ENCODE measurements at regions not wholly inside any gene's neighbourhood (a gene's known extent, or its start where the extent isn't known, plus 50 kb on each side); places are given as distances from the start of the nearest gene placed in this dataset.

- no peak for TF ChIP-seq CTCF (IDR thresholded peaks at IDR 0.05)
These were observed 432.5 kb downstream of the LRRC70 start for GRCh38 chr5:63011158-63011557.

- no peak for TF ChIP-seq CTCF (IDR thresholded peaks at IDR 0.05)
These were observed 429.6 kb downstream of the LRRC70 start for GRCh38 chr5:63008195-63008594.

- no peak for TF ChIP-seq CTCF (IDR thresholded peaks at IDR 0.05)
These were observed 407.1 kb downstream of the LRRC70 start for GRCh38 chr5:62985749-62986148.

DNA sequence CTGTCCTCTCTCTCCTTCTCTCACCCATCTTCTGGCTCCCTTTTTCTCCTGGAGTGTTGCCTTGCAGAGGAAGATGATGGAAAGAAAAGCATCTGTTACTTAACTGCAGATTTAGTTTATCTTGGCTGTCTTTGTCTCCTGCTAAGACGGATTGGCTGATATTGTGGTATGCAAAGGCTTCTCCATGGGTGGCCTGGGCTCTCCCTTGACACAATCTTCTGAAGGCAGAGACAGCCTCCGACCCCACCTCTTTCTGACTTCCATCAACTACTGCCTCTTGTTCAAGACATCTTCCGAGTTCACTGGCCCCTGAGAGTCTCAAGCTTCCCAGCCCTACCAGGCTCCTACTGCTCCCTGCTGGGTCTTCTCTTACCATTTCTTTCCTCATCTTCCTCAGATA is 403.7 kb downstream of the LRRC70 start:
- TF ChIP-seq CTCF (IDR thresholded peaks at IDR 0.05), result no peak

- TF ChIP-seq CTCF (IDR thresholded peaks at IDR 0.05), result no peak
These were observed 402.3 kb downstream of the LRRC70 start for GRCh38 chr5:62980884-62981283.

- no peak for TF ChIP-seq CTCF (IDR thresholded peaks at IDR 0.05)
These were observed 400.9 kb downstream of the LRRC70 start for GRCh38 chr5:62979472-62979871.

DNA sequence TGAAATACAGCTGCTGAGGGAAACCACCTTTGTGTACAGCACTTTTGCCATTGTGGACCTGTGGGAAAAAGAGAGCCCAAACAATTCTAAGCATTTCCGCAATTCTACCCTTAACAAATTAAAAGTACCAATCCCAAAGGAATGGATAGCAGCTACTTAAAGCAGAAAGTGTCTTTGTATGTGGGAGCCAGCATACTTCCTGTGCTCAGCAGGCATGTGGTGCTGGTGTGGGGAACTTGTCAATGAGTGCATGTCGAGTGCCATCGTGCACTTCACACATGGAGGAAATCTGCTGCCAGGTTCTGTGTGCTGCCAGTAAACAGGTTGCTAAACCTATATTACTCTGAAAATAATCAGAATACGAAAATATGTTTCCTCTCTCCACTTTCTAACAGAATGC is 399.0 kb downstream of the LRRC70 start:
- TF ChIP-seq CTCF (IDR thresholded peaks at IDR 0.05), result no peak

DNA sequence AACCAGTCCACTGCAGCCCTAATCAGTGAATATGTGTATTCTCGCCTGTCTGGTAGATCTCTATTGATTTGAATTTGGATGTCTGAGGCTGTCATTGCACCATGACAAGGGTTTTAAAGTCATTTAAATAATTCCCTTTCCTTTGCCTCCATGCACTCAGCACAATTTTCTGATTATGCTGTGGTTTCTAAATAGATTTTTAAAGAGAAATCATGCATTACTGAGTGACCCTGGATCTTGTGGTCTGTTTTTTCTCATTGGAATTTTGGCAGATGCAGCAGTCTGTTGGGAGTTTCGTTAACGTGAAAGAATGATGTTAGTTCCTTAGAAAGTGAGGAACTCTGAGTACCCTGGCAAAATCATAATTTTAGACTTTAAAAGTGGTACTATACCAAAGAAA is 396.0 kb downstream of the LRRC70 start:
- no peak for TF ChIP-seq CTCF (IDR thresholded peaks at IDR 0.05)

Measured in LNCAP (cell line).